HCT116 (cell line): ENCODE measurements at regions not wholly inside any gene's neighbourhood (a gene's known extent, or its start where the extent isn't known, plus 50 kb on each side); places are given as distances from the start of the nearest gene placed in this dataset.

ENCODE experiments used
- ATAC-seq: fragments of 200-7000 bp; cut with Tn5 transposase; 2 replicates; pipeline ENCODE4 v1.9.1; 2020; ENCODE audit warnings: mild to moderate bottlenecking, moderate library complexity
- BruUV-seq: library from RNA; stranded (reverse); fragments of 400-500 nt; replicated peaks from 2 replicates; lab custom pipeline; 2021; lab: Mats Ljungman, UMichigan
- CTCF ChIA-PET: fragments of 300-600 bp; sonication (Branson Sonifier 250); formaldehyde crosslinking; loops from one replicate; lab custom pipeline; 2021; ENCODE audit warnings: antibody characterized with exemption; lab: Charles Lee
- POLR2A ChIA-PET: fragments of 300-600, 350-600 bp; sonication (Branson Sonifier 250); formaldehyde crosslinking; loops from one replicate; lab custom pipeline; 2021; ENCODE audit warnings: antibody characterized with exemption; lab: Charles Lee
- RAD21 ChIA-PET, 2 experiments: fragments of 300-600 bp; sonication (Branson Sonifier 250); formaldehyde crosslinking; loops; one replicate each; lab custom pipeline; 2023; ENCODE audit warnings: low total read pairs in 2 of 2; ENCODE audit not compliant: uncharacterized antibody in 2 of 2, unreplicated experiment in 2 of 2, low non-redundant PET in 1 of 2; lab: Charles Lee
- DNase-seq: peaks from one replicate; pipeline ENCODE4 v3.0.0-alpha.2; 2010; ENCODE audit warnings: low read depth, low spot score
- H2AFZ ChIP-seq: fragments of 200-600 bp; shearing (Covaris generic), sonication (generic); 2 replicates; pipeline ENCODE4 v1.6.1; 2017; ENCODE audit warnings: low read depth, mixed run types, mixed read lengths, antibody characterized with exemption, low read length; ENCODE audit not compliant: poor library complexity, severe bottlenecking
- H3K27ac ChIP-seq: 2 replicates; pipeline ENCODE4 v1.5.1; 2012; ENCODE audit warnings: low read depth, low read length
- H3K27me3 ChIP-seq: fragments of 200-600 bp; sonication (generic); 2 replicates; pipeline ENCODE4 v1.6.1; 2016; ENCODE audit warnings: mixed run types, low read length, mixed read lengths; ENCODE audit not compliant: insufficient read depth
- H3K36me3 ChIP-seq, 2 experiments: fragments of 200-500 bp in 1 of 2; fragments of 200-600 bp in 1 of 2; sonication (Bioruptor generic) in 1 of 2; sonication (generic) in 1 of 2; 2 replicates each; pipeline versions ENCODE4 v1.5.1 to v1.6.1; 2014 to 2016; ENCODE audit warnings: low read length in 2 of 2, inconsistent platforms in 1 of 2, mixed read lengths in 1 of 2, mixed run types in 1 of 2; ENCODE audit not compliant: insufficient read depth in 2 of 2, control insufficient read depth in 1 of 2
- H3K4me1 ChIP-seq, 2 experiments: fragments of 200-600 bp in 1 of 2; sonication (generic) in 1 of 2; 2 replicates each; pipeline versions ENCODE4 v1.5.1 to v1.6.1; 2012 to 2017; ENCODE audit warnings: low read length in 2 of 2, inconsistent platforms in 1 of 2, mild to moderate bottlenecking in 1 of 2, mixed read lengths in 1 of 2, mixed run types in 1 of 2, moderate library complexity in 1 of 2; ENCODE audit not compliant: insufficient read depth in 2 of 2, control insufficient read depth in 1 of 2
- H3K4me2 ChIP-seq: fragments of 200-600 bp; sonication (generic); 2 replicates; pipeline ENCODE4 v1.6.1; 2017; ENCODE audit warnings: mixed run types, low read length, mixed read lengths
- H3K4me3 ChIP-seq, 2 experiments: fragments of 200-600 bp in 1 of 2; sonication (generic) in 1 of 2; replicated peaks in 1 of 2; 2 replicates each; pipeline ENCODE4 v1.5.1; 2011 to 2016; ENCODE audit warnings: low read length in 2 of 2, control low read depth in 1 of 2, low read depth in 1 of 2, mild to moderate bottlenecking in 1 of 2, mixed read lengths in 1 of 2, mixed run types in 1 of 2
- H3K79me2 ChIP-seq: fragments of 200-600 bp; sonication (generic); 2 replicates; pipeline ENCODE4 v1.6.1; 2017; ENCODE audit warnings: mild to moderate bottlenecking, mixed run types, low read length, moderate library complexity, mixed read lengths; ENCODE audit not compliant: insufficient read depth
- H3K9ac ChIP-seq: fragments of 200-600 bp; sonication (generic); 2 replicates; pipeline ENCODE4 v1.6.1; 2016; ENCODE audit warnings: low read length, mixed read lengths
- H3K9me2 ChIP-seq: fragments of 200-600 bp; sonication (generic), shearing (Covaris generic); 2 replicates; pipeline ENCODE4 v1.6.1; 2017; ENCODE audit warnings: mixed run types, mild to moderate bottlenecking, moderate library complexity; ENCODE audit not compliant: insufficient read depth
- H3K9me3 ChIP-seq, 2 experiments: fragments of 200-500 bp in 1 of 2; fragments of 200-600 bp in 1 of 2; sonication (Bioruptor generic) in 1 of 2; sonication (generic) in 1 of 2; 2 replicates each; pipeline ENCODE4 v1.6.1; 2014 to 2017; ENCODE audit warnings: low read length in 2 of 2, mixed read lengths in 2 of 2, inconsistent platforms in 1 of 2, low read depth in 1 of 2, mild to moderate bottlenecking in 1 of 2, mixed run types in 1 of 2, moderate library complexity in 1 of 2; ENCODE audit not compliant: control insufficient read depth in 1 of 2, insufficient read depth in 1 of 2
- H4K20me1 ChIP-seq: fragments of 200-600 bp; sonication (generic), shearing (Covaris generic); 2 replicates; pipeline ENCODE4 v1.6.1; 2017; ENCODE audit warnings: mixed run types, mild to moderate bottlenecking, moderate library complexity; ENCODE audit not compliant: insufficient read depth
- ATF3 ChIP-seq: IDR thresholded peaks from 2 replicates; pipeline ENCODE4 v1.6.1; 2012
- CBX3 ChIP-seq: IDR thresholded peaks from 2 replicates; pipeline ENCODE4 v1.6.1; 2012; ENCODE audit warnings: low read depth
- EGR1 ChIP-seq: IDR thresholded peaks from 2 replicates; pipeline ENCODE4 v1.6.1; 2012; ENCODE audit warnings: low read depth
- ELF1 ChIP-seq: IDR thresholded peaks from 2 replicates; pipeline ENCODE4 v1.6.1; 2012; ENCODE audit warnings: low read depth, borderline replicate concordance
- EZH2 ChIP-seq: fragments of 200-600 bp; sonication (generic); IDR thresholded peaks from 2 replicates; pipeline ENCODE4 v1.6.1; 2017; ENCODE audit warnings: antibody characterized with exemption, mixed run types
- FOSL1 ChIP-seq: IDR thresholded peaks from 2 replicates; pipeline ENCODE4 v1.6.1; 2012; ENCODE audit warnings: low read depth
- JUND ChIP-seq: IDR thresholded peaks from 2 replicates; pipeline ENCODE4 v1.6.1; 2012
- POLR2A ChIP-seq: IDR thresholded peaks from 2 replicates; pipeline ENCODE4 v1.7.0; 2011; ENCODE audit warnings: borderline replicate concordance; ENCODE audit not compliant: insufficient read depth, insufficient read length; ENCODE audit errors: extremely low read depth
- RAD21 ChIP-seq: IDR thresholded peaks from 2 replicates; pipeline ENCODE4 v1.6.1; 2012; ENCODE audit warnings: low read depth, mild to moderate bottlenecking
- REST ChIP-seq: IDR thresholded peaks from 2 replicates; pipeline ENCODE4 v1.6.1; 2012; ENCODE audit warnings: low read depth
- SIN3A ChIP-seq: IDR thresholded peaks from 2 replicates; pipeline ENCODE4 v1.6.1; 2012; ENCODE audit warnings: low read depth
- SP1 ChIP-seq: IDR thresholded peaks from 2 replicates; pipeline ENCODE4 v1.6.1; 2012; ENCODE audit warnings: low read depth
- SRF ChIP-seq: IDR thresholded peaks from 2 replicates; pipeline ENCODE4 v1.6.1; 2012; ENCODE audit warnings: low read depth
- TCF7L2 ChIP-seq: IDR thresholded peaks from 2 replicates; pipeline ENCODE4 v1.7.0; 2011; ENCODE audit warnings: borderline replicate concordance, inconsistent platforms; ENCODE audit not compliant: insufficient read depth, insufficient read length; ENCODE audit errors: extremely low read depth
- YY1 ChIP-seq: IDR thresholded peaks from 2 replicates; pipeline ENCODE4 v1.6.1; 2011; ENCODE audit warnings: low read length, low read depth, moderate library complexity, mild to moderate bottlenecking; ENCODE audit not compliant: insufficient replicate concordance; ENCODE audit errors: extremely low read depth
- ZNF274 ChIP-seq: fragments of 200-500 bp; sonication (Bioruptor generic); IDR thresholded peaks from 2 replicates; pipeline ENCODE4 v1.6.1; 2014; ENCODE audit warnings: mild to moderate bottlenecking, low read depth, low read length, inconsistent platforms
- intact Hi-C: fragments of 100-400 bp; cut with micrococcal nuclease; formaldehyde crosslinking; loops from 2 replicates; pipeline ENCODE4 v1.10.0; 2022
- TF ChIP-seq, protein P1 (sequence below): IDR thresholded peaks from 2 replicates; pipeline ENCODE4 v1.6.1; 2012
- TF ChIP-seq, protein P2 (sequence below): IDR thresholded peaks from 2 replicates; pipeline ENCODE4 v1.6.1; 2011; ENCODE audit warnings: mild to moderate bottlenecking, low read length, moderate library complexity; ENCODE audit not compliant: insufficient replicate concordance; ENCODE audit errors: extremely low read depth

- no peak for TF ChIP-seq REST
- no peak for TF ChIP-seq ELF1
- TF ChIP-seq EZH2: no peak
- TF ChIP-seq YY1: no peak
- no peak for TF ChIP-seq RAD21
- no peak for TF ChIP-seq ZNF274
- TF ChIP-seq, protein P1, sequence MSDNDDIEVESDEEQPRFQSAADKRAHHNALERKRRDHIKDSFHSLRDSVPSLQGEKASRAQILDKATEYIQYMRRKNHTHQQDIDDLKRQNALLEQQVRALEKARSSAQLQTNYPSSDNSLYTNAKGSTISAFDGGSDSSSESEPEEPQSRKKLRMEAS: no peak
- no peak for TF ChIP-seq ATF3
- TF ChIP-seq CBX3: no peak
- TF ChIP-seq TCF7L2: no peak
- TF ChIP-seq, protein P2, sequence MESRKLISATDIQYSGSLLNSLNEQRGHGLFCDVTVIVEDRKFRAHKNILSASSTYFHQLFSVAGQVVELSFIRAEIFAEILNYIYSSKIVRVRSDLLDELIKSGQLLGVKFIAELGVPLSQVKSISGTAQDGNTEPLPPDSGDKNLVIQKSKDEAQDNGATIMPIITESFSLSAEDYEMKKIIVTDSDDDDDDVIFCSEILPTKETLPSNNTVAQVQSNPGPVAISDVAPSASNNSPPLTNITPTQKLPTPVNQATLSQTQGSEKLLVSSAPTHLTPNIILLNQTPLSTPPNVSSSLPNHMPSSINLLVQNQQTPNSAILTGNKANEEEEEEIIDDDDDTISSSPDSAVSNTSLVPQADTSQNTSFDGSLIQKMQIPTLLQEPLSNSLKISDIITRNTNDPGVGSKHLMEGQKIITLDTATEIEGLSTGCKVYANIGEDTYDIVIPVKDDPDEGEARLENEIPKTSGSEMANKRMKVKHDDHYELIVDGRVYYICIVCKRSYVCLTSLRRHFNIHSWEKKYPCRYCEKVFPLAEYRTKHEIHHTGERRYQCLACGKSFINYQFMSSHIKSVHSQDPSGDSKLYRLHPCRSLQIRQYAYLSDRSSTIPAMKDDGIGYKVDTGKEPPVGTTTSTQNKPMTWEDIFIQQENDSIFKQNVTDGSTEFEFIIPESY: no peak
- TF ChIP-seq SP1: no peak
- no peak for TF ChIP-seq POLR2A
- TF ChIP-seq FOSL1: no peak
- TF ChIP-seq JUND: no peak
- no peak for TF ChIP-seq SRF
- no peak for TF ChIP-seq SIN3A
- no peak for TF ChIP-seq EGR1
- no peaks in the 10 kb centered on the region for H3K9me2 ChIP-seq
- no peak overlapping the region for H3K4me2 ChIP-seq
- intact Hi-C loops: no loop called here
- H4K20me1 ChIP-seq: no peaks in the 10 kb centered on the region
- no TSS peak for BruUV-seq
- no peaks in the 10 kb centered on the region for H3K79me2 ChIP-seq
- CTCF ChIA-PET: no interaction called here
- H3K4me3 ChIP-seq: no peak overlapping the region
- no peak overlapping the region for H3K27ac ChIP-seq
- no peaks in the 10 kb centered on the region for H3K4me1 ChIP-seq
- H3K27me3 ChIP-seq: no peaks in the 10 kb centered on the region
- no peaks in the 10 kb centered on the region for H3K9me3 ChIP-seq
- H3K9ac ChIP-seq: no peak overlapping the region
- DNase-seq (no peak), ATAC-seq (no peak)
- POLR2A ChIA-PET: no interaction called here
- RAD21 ChIA-PET: no interaction called here
- H2AFZ ChIP-seq: no peak overlapping the region
- no peaks in the 10 kb centered on the region for H3K36me3 ChIP-seq
These were observed 118.5 kb downstream of the MRPS30 start for GRCh38 chr5:44927115-44927733.
